ENCODE measurements at regions not wholly inside any gene's neighbourhood (a gene's known extent, or its start where the extent isn't known, plus 50 kb on each side); places are given as distances from the start of the nearest gene placed in this dataset.

- DNase-seq (ENCODE audit: low read depth in 2 of 2): no peak
These were observed 114.4 kb upstream of the PPP1R26 start for GRCh38 chr9:135365013-135365768.

GRCh38 chr9:135366104-135366503 is 113.5 kb upstream of the PPP1R26 start:
- Histone ChIP-seq H3K79me2 (ENCODE audit: control insufficient read depth, insufficient read depth, low read length) (no peaks in the 10 kb centered on the region), H3K27me3 (ENCODE audit: control insufficient read depth, insufficient read depth, low read length) (no peaks in the 10 kb centered on the region), H3K9me3 (ENCODE audit: control insufficient read depth, insufficient read depth, low read depth, low read length) (no peaks in the 10 kb centered on the region), H3K4me3 (replicated peaks in 1 of 4; ENCODE audit: control extremely low read depth in 1 of 4, insufficient read depth in 1 of 4, low read depth in 3 of 4, low read length in 4 of 4) (no peak overlapping the region), H3K4me1 (ENCODE audit: control insufficient read depth, extremely low read depth, insufficient read depth, low read length) (no peaks in the 10 kb centered on the region), H4K20me1 (ENCODE audit: control insufficient read depth, extremely low read depth, insufficient read depth, low read length) (no peaks in the 10 kb centered on the region), H3K36me3 (ENCODE audit: control insufficient read depth, insufficient read depth, low read length) (no peaks in the 10 kb centered on the region), H3K4me2 (ENCODE audit: extremely low read depth, insufficient read depth, low read length) (no peak overlapping the region), H2AFZ (ENCODE audit: low read length) (no peak overlapping the region), H3K27ac (ENCODE audit: insufficient read depth, low read length) (no peak overlapping the region), H3K9ac (ENCODE audit: insufficient read depth, low read length) (no peak overlapping the region)
- no peak for DNase-seq (ENCODE audit: low read depth in 2 of 2)
- TF ChIP-seq EZH2 (IDR thresholded peaks at IDR 0.05; ENCODE audit: low read length, missing control alignments) (no peak), CTCF (conservative IDR thresholded peaks at IDR 0.05 in 1 of 2, IDR thresholded peaks at IDR 0.05 in 1 of 2; ENCODE audit: low read depth in 1 of 2, low read length in 2 of 2) (no peak)

More at GRCh38 chr9:135365013-135365768, 114.4 kb upstream of the PPP1R26 start:
- no peaks in the 10 kb centered on the region for H3K27me3 ChIP-seq (ENCODE audit: control insufficient read depth, insufficient read depth, low read length)
- H3K4me1 ChIP-seq (ENCODE audit: control insufficient read depth, extremely low read depth, insufficient read depth, low read length): no peaks in the 10 kb centered on the region
- no peak overlapping the region for H3K4me2 ChIP-seq (ENCODE audit: extremely low read depth, insufficient read depth, low read length)
- H3K79me2 ChIP-seq (ENCODE audit: control insufficient read depth, insufficient read depth, low read length): no peaks in the 10 kb centered on the region
- no peak for TF ChIP-seq CTCF (conservative IDR thresholded peaks at IDR 0.05 in 1 of 2, IDR thresholded peaks at IDR 0.05 in 1 of 2; ENCODE audit: low read depth in 1 of 2, low read length in 2 of 2)
- TF ChIP-seq EZH2 (IDR thresholded peaks at IDR 0.05; ENCODE audit: low read length, missing control alignments): no peak
- H3K27ac ChIP-seq (ENCODE audit: insufficient read depth, low read length): no peak overlapping the region
- no peak overlapping the region for H3K9ac ChIP-seq (ENCODE audit: insufficient read depth, low read length)
- no peaks in the 10 kb centered on the region for H4K20me1 ChIP-seq (ENCODE audit: control insufficient read depth, extremely low read depth, insufficient read depth, low read length)
- no peak overlapping the region for H2AFZ ChIP-seq (ENCODE audit: low read length)
- no peak overlapping the region for H3K4me3 ChIP-seq (replicated peaks in 1 of 4; ENCODE audit: control extremely low read depth in 1 of 4, insufficient read depth in 1 of 4, low read depth in 3 of 4, low read length in 4 of 4)
- no peaks in the 10 kb centered on the region for H3K36me3 ChIP-seq (ENCODE audit: control insufficient read depth, insufficient read depth, low read length)
- H3K9me3 ChIP-seq (ENCODE audit: control insufficient read depth, insufficient read depth, low read depth, low read length): no peaks in the 10 kb centered on the region

GRCh38 chr9:135369412-135369990 is 110.1 kb upstream of the PPP1R26 start:
- Histone ChIP-seq H3K4me1 (ENCODE audit: control insufficient read depth, extremely low read depth, insufficient read depth, low read length) (no peaks in the 10 kb centered on the region), H3K4me3 (replicated peaks in 1 of 4; ENCODE audit: control extremely low read depth in 1 of 4, insufficient read depth in 1 of 4, low read depth in 3 of 4, low read length in 4 of 4) (no peak overlapping the region), H3K27ac (ENCODE audit: insufficient read depth, low read length) (no peak overlapping the region), H3K79me2 (ENCODE audit: control insufficient read depth, insufficient read depth, low read length) (no peaks in the 10 kb centered on the region), H3K9me3 (ENCODE audit: control insufficient read depth, insufficient read depth, low read depth, low read length) (no peaks in the 10 kb centered on the region), H2AFZ (ENCODE audit: low read length) (no peak overlapping the region), H3K4me2 (ENCODE audit: extremely low read depth, insufficient read depth, low read length) (no peak overlapping the region), H3K36me3 (ENCODE audit: control insufficient read depth, insufficient read depth, low read length) (no peaks in the 10 kb centered on the region), H4K20me1 (ENCODE audit: control insufficient read depth, extremely low read depth, insufficient read depth, low read length) (no peaks in the 10 kb centered on the region), H3K27me3 (ENCODE audit: control insufficient read depth, insufficient read depth, low read length) (no peaks in the 10 kb centered on the region), H3K9ac (ENCODE audit: insufficient read depth, low read length) (no peak overlapping the region)
- TF ChIP-seq EZH2 (IDR thresholded peaks at IDR 0.05; ENCODE audit: low read length, missing control alignments) (no peak), CTCF (conservative IDR thresholded peaks at IDR 0.05 in 1 of 2, IDR thresholded peaks at IDR 0.05 in 1 of 2; ENCODE audit: low read depth in 1 of 2, low read length in 2 of 2) (no peak)
- peak in 1 of 2 donors; percentile 29 for DNase-seq (ENCODE audit: low read depth in 2 of 2)
